Adrenal gland (tissue), 9 donors: ENCODE measurements at regions not wholly inside any gene's neighbourhood (a gene's known extent, or its start where the extent isn't known, plus 50 kb on each side); places are given as distances from the start of the nearest gene placed in this dataset.

ENCODE experiments used
- DNase-seq, 7 donors: peaks; one replicate each; pipeline ENCODE4 v3.0.0-alpha.2; 2019 to 2020
- H3K27ac ChIP-seq, 5 donors: fragments of 200-600 bp; sonication (generic) in 4 of 5; 1 replicate in 3 of 5; 2 replicates in 2 of 5; pipeline versions ENCODE4 v1.5.1 to v1.8.0; 2016 to 2020; ENCODE audit warnings: mild to moderate bottlenecking in 1 of 5
- H3K27me3 ChIP-seq: fragments of 200-600 bp; 2 replicates; pipeline ENCODE4 v1.8.0; 2021
- H3K36me3 ChIP-seq, 2 donors: fragments of 200-600 bp; replicated peaks in 1 of 2; 1 replicate in 1 of 2; 2 replicates in 1 of 2; pipeline versions ENCODE4 v1.5.1 to v1.8.0; 2018 to 2022
- H3K4me1 ChIP-seq, 2 donors: fragments of 200-600 bp; replicated peaks in 1 of 2; 1 replicate in 1 of 2; 2 replicates in 1 of 2; pipeline versions ENCODE4 v1.5.1 to v1.8.0; 2018 to 2021
- H3K4me3 ChIP-seq, 4 donors: fragments of 200-600 bp; sonication (generic) in 3 of 4; one replicate each; pipeline ENCODE4 v1.5.1; 2016 to 2018
- H3K9me3 ChIP-seq, 3 donors: fragments of 200-600 bp; sonication (generic) in 1 of 3; replicated peaks in 1 of 3; 1 replicate in 2 of 3; 2 replicates in 1 of 3; pipeline versions ENCODE4 v1.5.1 to v1.8.0; 2016 to 2021
- POLR2A ChIP-seq, 2 donors: fragments of 450-650 bp; IDR thresholded peaks; one replicate each; pipeline ENCODE4 v1.6.1; 2017; ENCODE audit warnings: antibody characterized with exemption in 2 of 2, mild to moderate bottlenecking in 2 of 2, moderate library complexity in 1 of 2
- WGBS, 4 donors: extraction: QIAGEN DNeasy Blood & Tissue Kit in 2 of 4; methylation state at CpG; one replicate each; pipeline versions ENCODE4 v1.1.5 to v1.1.7; 2013 to 2017; 5-methylcytosine and 5-hydroxymethylcytosine counted together
- intact Hi-C, 2 donors: fragments of 100-400 bp; cut with DNase I; formaldehyde crosslinking; loops; one replicate each; pipeline versions ENCODE4 v1.14.1 to v1.15.0; 2022 to 2023
- TF ChIP-seq, protein P1 (sequence below), 6 experiments: fragments of 450-650 bp in 4 of 6; fragments of 200-600 bp in 2 of 6; sonication (generic) in 1 of 6; IDR thresholded peaks; 1 replicate in 5 of 6; 2 replicates in 1 of 6; pipeline versions ENCODE4 v1.5.1 to v1.8.0; 2016 to 2021; ENCODE audit warnings: antibody characterized with exemption in 6 of 6, mild to moderate bottlenecking in 2 of 6, moderate library complexity in 1 of 6
- donor health status: healthy with polysubstance abuse.
- donor health status: Bipolar disorder and iron deficiency.
- donor health status: DM: yes; HTN: yes; CAD: no.
- donor health status: DM: no; HTN: no; CAD: no.
- donor health status: DM: no; HTN: no; CAD: no.

DNA sequence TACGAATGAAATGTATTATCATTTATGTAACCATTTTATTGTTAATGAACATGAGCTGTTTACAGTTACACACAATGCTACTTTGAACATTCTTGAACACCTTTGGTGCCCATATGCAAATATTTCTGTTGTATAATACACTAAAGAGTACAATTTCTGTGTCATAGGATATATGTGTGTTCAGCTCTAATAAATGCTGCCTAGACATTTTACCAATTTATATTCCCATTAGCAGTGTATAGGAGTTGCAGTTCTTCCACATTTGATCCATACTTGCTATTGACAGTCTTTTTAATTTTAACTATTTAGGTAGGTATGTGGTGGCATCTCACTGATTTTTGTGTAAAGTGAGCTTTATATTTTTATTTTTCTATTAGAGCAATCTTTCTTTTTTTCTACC is 331.8 kb downstream of the ZIC1 start:
- WGBS, 4 donors: 86 to 96% (median 91%) methylated on average over 1 of the region's 1 CpG
- TF ChIP-seq POLR2A (IDR thresholded peaks at IDR 0.05): no peak
- TF ChIP-seq, protein P1, sequence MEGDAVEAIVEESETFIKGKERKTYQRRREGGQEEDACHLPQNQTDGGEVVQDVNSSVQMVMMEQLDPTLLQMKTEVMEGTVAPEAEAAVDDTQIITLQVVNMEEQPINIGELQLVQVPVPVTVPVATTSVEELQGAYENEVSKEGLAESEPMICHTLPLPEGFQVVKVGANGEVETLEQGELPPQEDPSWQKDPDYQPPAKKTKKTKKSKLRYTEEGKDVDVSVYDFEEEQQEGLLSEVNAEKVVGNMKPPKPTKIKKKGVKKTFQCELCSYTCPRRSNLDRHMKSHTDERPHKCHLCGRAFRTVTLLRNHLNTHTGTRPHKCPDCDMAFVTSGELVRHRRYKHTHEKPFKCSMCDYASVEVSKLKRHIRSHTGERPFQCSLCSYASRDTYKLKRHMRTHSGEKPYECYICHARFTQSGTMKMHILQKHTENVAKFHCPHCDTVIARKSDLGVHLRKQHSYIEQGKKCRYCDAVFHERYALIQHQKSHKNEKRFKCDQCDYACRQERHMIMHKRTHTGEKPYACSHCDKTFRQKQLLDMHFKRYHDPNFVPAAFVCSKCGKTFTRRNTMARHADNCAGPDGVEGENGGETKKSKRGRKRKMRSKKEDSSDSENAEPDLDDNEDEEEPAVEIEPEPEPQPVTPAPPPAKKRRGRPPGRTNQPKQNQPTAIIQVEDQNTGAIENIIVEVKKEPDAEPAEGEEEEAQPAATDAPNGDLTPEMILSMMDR (IDR thresholded peaks at IDR 0.05): no peak
- Histone ChIP-seq H3K9me3 (no peaks in the 10 kb centered on the region), H3K27ac (no peak overlapping the region), H3K4me1 (no peaks in the 10 kb centered on the region), H3K27me3 (no peaks in the 10 kb centered on the region), H3K36me3 (no peaks in the 10 kb centered on the region), H3K4me3 (no peak overlapping the region)
- intact Hi-C loops: no loop called here
- DNase-seq: no peak

DNA sequence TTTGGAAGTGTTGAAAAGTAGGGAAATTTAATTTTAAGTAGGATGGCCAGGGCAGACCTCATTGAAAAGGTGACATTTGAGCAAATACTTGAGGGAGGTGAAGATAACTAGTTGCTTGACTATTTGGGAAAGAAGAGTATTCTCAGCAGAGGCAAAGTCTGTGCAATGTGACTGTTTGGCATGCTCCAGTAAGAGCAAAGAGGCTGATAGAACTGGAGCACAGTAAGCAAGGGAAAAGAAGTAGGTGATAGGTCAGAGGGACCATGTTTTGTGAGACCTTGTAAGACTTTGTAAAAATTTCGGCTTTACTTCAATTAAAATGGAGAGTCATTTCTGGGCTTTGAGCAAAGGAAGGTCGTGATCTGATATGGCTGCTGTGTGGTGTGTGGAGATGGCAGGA is 335.8 kb downstream of the ZIC1 start:
- no peak overlapping the region for H3K4me3 ChIP-seq
- H3K27ac ChIP-seq: no peak overlapping the region
- 44 to 63% (median 55%) methylated on average over 2 of the region's 2 CpGs for WGBS, 4 donors
- TF ChIP-seq, protein P1 (IDR thresholded peaks at IDR 0.05): no peak
- TF ChIP-seq POLR2A (IDR thresholded peaks at IDR 0.05): no peak
- no peak for DNase-seq
- no peaks in the 10 kb centered on the region for H3K4me1 ChIP-seq
- no peaks in the 10 kb centered on the region for H3K36me3 ChIP-seq
- intact Hi-C loops: no loop called here
- no peaks in the 10 kb centered on the region for H3K27me3 ChIP-seq
- no peaks in the 10 kb centered on the region for H3K9me3 ChIP-seq

DNA sequence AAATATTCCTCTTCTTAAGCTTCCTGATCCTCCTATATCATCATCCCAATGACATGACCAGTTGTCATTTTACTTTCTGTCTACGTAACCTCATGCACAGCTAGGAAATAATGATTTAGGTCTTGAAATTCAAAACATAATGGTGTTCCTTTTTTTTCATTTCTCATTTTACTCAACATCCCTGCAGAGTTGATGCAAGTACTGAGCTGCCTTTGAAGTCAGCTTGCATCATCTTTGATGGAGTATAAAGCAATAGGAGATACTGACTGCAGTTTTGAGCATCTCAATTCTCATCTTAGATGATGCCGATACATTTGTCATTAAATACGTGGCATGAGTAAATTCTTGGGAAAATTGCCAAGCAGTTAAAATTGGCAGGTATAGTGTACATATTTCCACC is 346.1 kb downstream of the ZIC1 start:
- no peaks in the 10 kb centered on the region for H3K9me3 ChIP-seq
- no peaks in the 10 kb centered on the region for H3K27me3 ChIP-seq
- no peaks in the 10 kb centered on the region for H3K4me1 ChIP-seq
- intact Hi-C loops: no loop called here
- H3K27ac ChIP-seq: no peak overlapping the region
- no peak overlapping the region for H3K4me3 ChIP-seq
- DNase-seq: no peak
- TF ChIP-seq POLR2A (IDR thresholded peaks at IDR 0.05): no peak
- TF ChIP-seq, protein P1 (IDR thresholded peaks at IDR 0.05): no peak
- whole genome bisulfite sequencing, 4 donors: 84 to 93% (median 88%) methylated on average over 3 of the region's 3 CpGs
- no peaks in the 10 kb centered on the region for H3K36me3 ChIP-seq

DNA sequence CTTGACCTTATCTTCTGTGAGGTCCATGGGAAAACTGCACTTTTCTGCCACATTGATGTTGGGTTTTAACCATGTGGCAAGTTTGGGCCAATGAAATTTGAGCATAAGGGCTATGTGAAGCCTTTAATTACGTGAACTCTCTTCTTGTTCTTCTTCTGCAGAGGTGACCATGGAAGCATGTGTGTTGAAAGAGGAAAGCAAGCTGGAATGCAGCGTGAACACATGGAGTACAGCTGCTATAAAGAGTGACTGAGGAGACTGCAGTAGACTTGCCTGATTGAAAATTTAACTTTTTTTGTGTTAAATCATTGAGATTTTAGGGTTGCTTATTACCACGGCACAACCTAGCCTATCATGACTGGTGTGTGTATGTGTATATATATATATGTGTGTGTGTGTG is 347.3 kb downstream of the ZIC1 start:
- H3K4me3 ChIP-seq: no peak overlapping the region
- TF ChIP-seq, protein P1 (IDR thresholded peaks at IDR 0.05): no peak
- no peak for TF ChIP-seq POLR2A (IDR thresholded peaks at IDR 0.05)
- 78 to 84% (median 80%) methylated on average over 3 of the region's 3 CpGs for WGBS, 4 donors
- no peaks in the 10 kb centered on the region for H3K4me1 ChIP-seq
- H3K36me3 ChIP-seq: no peaks in the 10 kb centered on the region
- intact Hi-C loops: no loop called here
- H3K27ac ChIP-seq: no peak overlapping the region
- DNase-seq: no peak
- H3K27me3 ChIP-seq: no peaks in the 10 kb centered on the region
- H3K9me3 ChIP-seq: no peaks in the 10 kb centered on the region
